Dermis microvascular lymphatic vessel endothelial cell (primary cell): ENCODE measurements at regions not wholly inside any gene's neighbourhood (a gene's known extent, or its start where the extent isn't known, plus 50 kb on each side); places are given as distances from the start of the nearest gene placed in this dataset.
"Not testable (repeated sequence)": the region's sequence is repeated elsewhere in the genome, so short reads cannot be mapped to it uniquely, and the experiment has no call there.

Experiments
- DNase-seq, 2 donors: peaks; one replicate each; pipeline versions ENCODE4 v3.0.0 to v3.0.0-alpha.2; 2010; ENCODE audit warnings: low read depth in 2 of 2

GRCh38 chr1:79568411-79568810, 561.9 kb upstream of the ADGRL4 start:
- no peak for DNase-seq

GRCh38 chr1:79561521-79561978, 555.0 kb upstream of the ADGRL4 start:
- no peak for DNase-seq

- no peak for DNase-seq
These were observed 549.7 kb upstream of the ADGRL4 start for GRCh38 chr1:79556189-79556588.

GRCh38 chr1:79554688-79555087, 548.2 kb upstream of the ADGRL4 start:
- no peak for DNase-seq

GRCh38 chr1:79551321-79551720, 544.8 kb upstream of the ADGRL4 start:
- no peak for DNase-seq

- no peak for DNase-seq
These were observed 543.9 kb upstream of the ADGRL4 start for GRCh38 chr1:79550402-79550801.

- DNase-seq: no peak
These were observed 542.7 kb upstream of the ADGRL4 start for GRCh38 chr1:79549201-79549600.

- DNase-seq: no peak
These were observed 541.0 kb upstream of the ADGRL4 start for GRCh38 chr1:79547514-79547913.

GRCh38 chr1:79543394-79543793, 536.9 kb upstream of the ADGRL4 start:
- DNase-seq: no peak

GRCh38 chr1:79539001-79539400, 532.5 kb upstream of the ADGRL4 start:
- DNase-seq: no peak

GRCh38 chr1:79532555-79532954, 526.0 kb upstream of the ADGRL4 start:
- DNase-seq: no peak

- DNase-seq: no peak
These were observed 525.3 kb upstream of the ADGRL4 start for GRCh38 chr1:79531790-79532189.

- no peak for DNase-seq
These were observed 523.9 kb upstream of the ADGRL4 start for GRCh38 chr1:79530476-79530875.

- no peak for DNase-seq
These were observed 523.5 kb upstream of the ADGRL4 start for GRCh38 chr1:79530055-79530454.

- DNase-seq: no peak
These were observed 517.6 kb upstream of the ADGRL4 start for GRCh38 chr1:79524126-79524525.

- no peak for DNase-seq
These were observed 512.7 kb upstream of the ADGRL4 start for GRCh38 chr1:79519084-79519760.

GRCh38 chr1:79517470-79518224, 511.1 kb upstream of the ADGRL4 start:
- DNase-seq: no peak

GRCh38 chr1:79507770-79508169, 501.2 kb upstream of the ADGRL4 start:
- DNase-seq: no peak

- DNase-seq: no peak
These were observed 494.6 kb upstream of the ADGRL4 start for GRCh38 chr1:79501153-79501552.

GRCh38 chr1:79499541-79499940, 493.0 kb upstream of the ADGRL4 start:
- no peak for DNase-seq

GRCh38 chr1:79497193-79497773, 490.8 kb upstream of the ADGRL4 start:
- DNase-seq: peak; percentile 10 to 52

GRCh38 chr1:79496129-79496528, 489.6 kb upstream of the ADGRL4 start:
- no peak for DNase-seq

- DNase-seq: not testable (repeated sequence)
These were observed 487.2 kb upstream of the ADGRL4 start for GRCh38 chr1:79493702-79494101.
